Spleen (tissue), 11 donors: ENCODE measurements at regions not wholly inside any gene's neighbourhood (a gene's known extent, or its start where the extent isn't known, plus 50 kb on each side); places are given as distances from the start of the nearest gene placed in this dataset.

ENCODE experiments used
- DNase-seq: peaks from one replicate; pipeline ENCODE4 v3.0.0-alpha.2; 2020
- H3K27ac ChIP-seq, 8 donors: fragments of 200-600 bp; sonication (generic) in 7 of 8; 1 replicate in 4 of 8; 2 replicates in 4 of 8; pipeline versions ENCODE4 v1.5.0 to v1.8.0; 2016 to 2021; ENCODE audit warnings: inconsistent platforms in 4 of 8, mild to moderate bottlenecking in 4 of 8, moderate library complexity in 1 of 8
- H3K27me3 ChIP-seq, 7 donors: fragments of 200-600 bp; sonication (generic) in 6 of 7; replicated peaks in 1 of 7; 1 replicate in 4 of 7; 2 replicates in 3 of 7; pipeline versions ENCODE4 v1.5.0 to v1.8.0; 2016 to 2021; ENCODE audit warnings: inconsistent platforms in 3 of 7, mild to moderate bottlenecking in 1 of 7
- H3K36me3 ChIP-seq, 6 donors: fragments of 200-600 bp; sonication (generic) in 5 of 6; 1 replicate in 4 of 6; 2 replicates in 2 of 6; pipeline versions ENCODE4 v1.5.0 to v1.8.0; 2016 to 2021; ENCODE audit warnings: inconsistent platforms in 2 of 6
- H3K4me1 ChIP-seq, 6 donors: fragments of 200-600 bp; sonication (generic) in 5 of 6; 1 replicate in 3 of 6; 2 replicates in 3 of 6; pipeline versions ENCODE4 v1.5.0 to v1.8.0; 2016 to 2021; ENCODE audit warnings: inconsistent platforms in 3 of 6
- H3K4me3 ChIP-seq, 8 donors: fragments of 200-600 bp; sonication (generic) in 7 of 8; 1 replicate in 4 of 8; 2 replicates in 4 of 8; pipeline versions ENCODE4 v1.5.0 to v1.8.0; 2016 to 2021; ENCODE audit warnings: inconsistent platforms in 4 of 8, mild to moderate bottlenecking in 4 of 8, moderate library complexity in 2 of 8
- H3K9me3 ChIP-seq, 8 donors: fragments of 200-600 bp; sonication (generic) in 7 of 8; 1 replicate in 4 of 8; 2 replicates in 4 of 8; pipeline versions ENCODE4 v1.5.0 to v1.8.0; 2016 to 2021; ENCODE audit warnings: inconsistent platforms in 4 of 8
- CTCF ChIP-seq, 11 experiments: fragments of 200-600 bp in 7 of 11; fragments of 450-650 bp in 4 of 11; sonication (generic) in 4 of 11; IDR thresholded peaks in 8 of 11; conservative IDR thresholded peaks in 3 of 11; 1 replicate in 7 of 11; 2 replicates in 4 of 11; pipeline versions ENCODE4 v1.4.0 to v1.8.0; 2016 to 2021; ENCODE audit warnings: antibody characterized with exemption in 11 of 11, inconsistent platforms in 4 of 11, mild to moderate bottlenecking in 1 of 11
- POLR2A ChIP-seq, 3 donors: fragments of 450-650 bp; IDR thresholded peaks; one replicate each; pipeline ENCODE4 v1.5.1; 2017; ENCODE audit warnings: antibody characterized with exemption in 3 of 3, mild to moderate bottlenecking in 1 of 3
- POLR2AphosphoS5 ChIP-seq, 3 donors: sonication (generic); formaldehyde crosslinking; IDR thresholded peaks; one replicate each; pipeline ENCODE4 v1.5.1; 2017; ENCODE audit warnings: antibody characterized with exemption in 3 of 3
- WGBS, 5 donors: extraction: QIAGEN DNeasy Blood & Tissue Kit in 3 of 5; methylation state at CpG; one replicate each; pipeline versions ENCODE4 v1.1.5 to v1.1.7; 2013 to 2018; 5-methylcytosine and 5-hydroxymethylcytosine counted together
- intact Hi-C: fragments of 100-400 bp; cut with DNase I; formaldehyde crosslinking; loops from one replicate; pipeline ENCODE4 v1.15.0; 2023; ENCODE audit warnings: low total_unique reads
- donor health status: healthy with polysubstance abuse.
- donor health status: DM: no; HTN: no; CAD: no; lungs with moderate emphysema.
- donor health status: DM: no; HTN: no; CAD: no.
- donor health status: Bipolar disorder and iron deficiency.
- donor health status: healthy.
- donor health status: DM: no; HTN: no; CAD: no.
- donor health status: DM: yes; HTN: yes; CAD: no.

GRCh38 chr10:78433076-78433595, 399.5 kb downstream of the RPS24 start:
- Histone ChIP-seq H3K27ac (no peak overlapping the region), H3K27me3 (peaks cover 0 to 4% (median 0%) of the 10 kb centered on the region in 7 donors), H3K9me3 (peaks cover 0 to 5% (median 0%) of the 10 kb centered on the region in 8 donors), H3K4me3 (no peak overlapping the region), H3K4me1 (peaks cover 0 to 20% (median 5%) of the 10 kb centered on the region in 6 donors), H3K36me3 (no peaks in the 10 kb centered on the region)
- WGBS, 5 donors, result 75 to 94% (median 81%) methylated on average over 3 to 5 of the region's 5 CpGs
- DNase-seq, result no peak
- intact Hi-C loops, result no loop called here
- TF ChIP-seq CTCF (IDR thresholded peaks at IDR 0.05 in 8 of 11, conservative IDR thresholded peaks at IDR 0.05 in 3 of 11) (no peak), POLR2AphosphoS5 (IDR thresholded peaks at IDR 0.05) (no peak), POLR2A (IDR thresholded peaks at IDR 0.05) (no peak)

- TF ChIP-seq POLR2AphosphoS5 (IDR thresholded peaks at IDR 0.05) (no peak), POLR2A (IDR thresholded peaks at IDR 0.05) (no peak), CTCF (IDR thresholded peaks at IDR 0.05 in 8 of 11, conservative IDR thresholded peaks at IDR 0.05 in 3 of 11) (no peak)
- intact Hi-C loops, result no loop called here
- Histone ChIP-seq H3K27me3 (peaks cover 0 to 4% (median 0%) of the 10 kb centered on the region in 7 donors), H3K27ac (no peak overlapping the region), H3K4me3 (no peak overlapping the region), H3K4me1 (peaks cover 0 to 21% (median 5%) of the 10 kb centered on the region in 6 donors), H3K36me3 (no peaks in the 10 kb centered on the region), H3K9me3 (peaks cover 0 to 1% (median 0%) of the 10 kb centered on the region in 8 donors)
- DNase-seq, result no peak
- WGBS, 5 donors, result 58 to 77% (median 68%) methylated on average over 6 to 11 of the region's 11 CpGs
Observed at GRCh38 chr10:78433766-78434535, 400.3 kb downstream of the RPS24 start.

GRCh38 chr10:78434886-78435285, 401.2 kb downstream of the RPS24 start:
- H3K9me3 ChIP-seq, result no peaks in the 10 kb centered on the region
- no peaks in the 10 kb centered on the region for H3K36me3 ChIP-seq
- no peak overlapping the region for H3K4me3 ChIP-seq
- H3K27ac ChIP-seq, result no peak overlapping the region
- H3K4me1 ChIP-seq, result peaks cover 0 to 21% (median 5%) of the 10 kb centered on the region in 6 donors
- 78 to 88% (median 80%) methylated on average over 7 to 8 of the region's 8 CpGs for WGBS, 5 donors
- peaks cover 0 to 4% (median 0%) of the 10 kb centered on the region in 7 donors for H3K27me3 ChIP-seq
- TF ChIP-seq POLR2A (IDR thresholded peaks at IDR 0.05) (no peak), POLR2AphosphoS5 (IDR thresholded peaks at IDR 0.05) (no peak), CTCF (IDR thresholded peaks at IDR 0.05 in 8 of 11, conservative IDR thresholded peaks at IDR 0.05 in 3 of 11) (no peak)
- DNase-seq, result no peak
- intact Hi-C loops, result no loop called here

- Histone ChIP-seq H3K4me1 (peaks cover 0 to 21% (median 5%) of the 10 kb centered on the region in 6 donors), H3K9me3 (no peaks in the 10 kb centered on the region), H3K27me3 (peaks cover 0 to 4% (median 0%) of the 10 kb centered on the region in 7 donors), H3K27ac (no peak overlapping the region), H3K4me3 (no peak overlapping the region), H3K36me3 (no peaks in the 10 kb centered on the region)
- WGBS, 5 donors, result 85 to 94% (median 89%) methylated on average over 10 of the region's 10 CpGs
- TF ChIP-seq POLR2AphosphoS5 (IDR thresholded peaks at IDR 0.05) (no peak), CTCF (IDR thresholded peaks at IDR 0.05 in 8 of 11, conservative IDR thresholded peaks at IDR 0.05 in 3 of 11) (no peak), POLR2A (IDR thresholded peaks at IDR 0.05) (no peak)
- intact Hi-C loops, result no loop called here
- no peak for DNase-seq
Observed at GRCh38 chr10:78435484-78436221, 402.0 kb downstream of the RPS24 start.
